IMR-90 (cell line): ENCODE measurements at regions not wholly inside any gene's neighbourhood (a gene's known extent, or its start where the extent isn't known, plus 50 kb on each side); places are given as distances from the start of the nearest gene placed in this dataset.

Experiments used
- CEBPB ChIP-seq: IDR thresholded peaks from 2 replicates; pipeline ENCODE4 v1.6.1; 2012; ENCODE audit warnings: low read depth, low read length, improper control_type of control experiment
- MXI1 ChIP-seq: IDR thresholded peaks from 2 replicates; pipeline ENCODE4 v1.6.1; 2012; ENCODE audit warnings: low read depth, mild to moderate bottlenecking, low read length, moderate library complexity, borderline replicate concordance
- POLR2A ChIP-seq: IDR thresholded peaks from 2 replicates; pipeline ENCODE4 v1.6.1; 2012; ENCODE audit warnings: mild to moderate bottlenecking, low read depth, low read length
- RCOR1 ChIP-seq: IDR thresholded peaks from 2 replicates; pipeline ENCODE4 v1.6.1; 2012; ENCODE audit warnings: mild to moderate bottlenecking, low read length, improper control_type of control experiment; ENCODE audit not compliant: insufficient replicate concordance
- RFX5 ChIP-seq: IDR thresholded peaks from 2 replicates; pipeline ENCODE4 v1.8.0; 2012; ENCODE audit warnings: low read depth, mild to moderate bottlenecking, low read length, moderate library complexity
- SMC3 ChIP-seq: fragments of 150-350 bp; IDR thresholded peaks from 2 replicates; pipeline ENCODE4 v1.6.1; 2016; ENCODE audit warnings: low read depth, mild to moderate bottlenecking, antibody characterized with exemption, low read length, moderate library complexity
- TF ChIP-seq, protein P1 (sequence below): conservative IDR thresholded peaks from 2 replicates; pipeline ENCODE4 v1.5.1; 2012; ENCODE audit warnings: mild to moderate bottlenecking, low read depth, low read length, improper control_type of control experiment

DNA sequence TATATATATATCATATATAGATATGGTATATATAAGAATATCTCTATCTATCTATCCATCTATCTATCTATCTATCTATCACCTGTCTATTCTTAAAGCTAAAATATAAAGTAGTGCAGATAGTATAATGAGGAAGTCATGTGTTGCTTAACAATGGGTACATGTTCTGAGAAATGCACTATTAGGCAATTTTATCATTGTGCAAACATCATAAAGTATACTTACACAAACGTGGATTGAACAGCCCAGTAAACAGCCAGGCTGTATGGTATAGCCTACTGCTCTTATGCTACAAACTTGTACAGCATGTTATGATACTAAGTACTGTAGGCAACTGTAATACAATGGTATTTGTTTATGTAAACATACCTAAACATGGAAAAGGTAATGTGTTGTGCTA, 621.0 kb upstream of the NCAM2 start:
- TF ChIP-seq POLR2A (no peak), CEBPB (no peak), RFX5 (no peak), SMC3 (no peak), MXI1 (no peak), RCOR1 (no peak)
- TF ChIP-seq, protein P1, sequence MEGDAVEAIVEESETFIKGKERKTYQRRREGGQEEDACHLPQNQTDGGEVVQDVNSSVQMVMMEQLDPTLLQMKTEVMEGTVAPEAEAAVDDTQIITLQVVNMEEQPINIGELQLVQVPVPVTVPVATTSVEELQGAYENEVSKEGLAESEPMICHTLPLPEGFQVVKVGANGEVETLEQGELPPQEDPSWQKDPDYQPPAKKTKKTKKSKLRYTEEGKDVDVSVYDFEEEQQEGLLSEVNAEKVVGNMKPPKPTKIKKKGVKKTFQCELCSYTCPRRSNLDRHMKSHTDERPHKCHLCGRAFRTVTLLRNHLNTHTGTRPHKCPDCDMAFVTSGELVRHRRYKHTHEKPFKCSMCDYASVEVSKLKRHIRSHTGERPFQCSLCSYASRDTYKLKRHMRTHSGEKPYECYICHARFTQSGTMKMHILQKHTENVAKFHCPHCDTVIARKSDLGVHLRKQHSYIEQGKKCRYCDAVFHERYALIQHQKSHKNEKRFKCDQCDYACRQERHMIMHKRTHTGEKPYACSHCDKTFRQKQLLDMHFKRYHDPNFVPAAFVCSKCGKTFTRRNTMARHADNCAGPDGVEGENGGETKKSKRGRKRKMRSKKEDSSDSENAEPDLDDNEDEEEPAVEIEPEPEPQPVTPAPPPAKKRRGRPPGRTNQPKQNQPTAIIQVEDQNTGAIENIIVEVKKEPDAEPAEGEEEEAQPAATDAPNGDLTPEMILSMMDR = no peak
